ENCODE measurements at regions not wholly inside any gene's neighbourhood (a gene's known extent, or its start where the extent isn't known, plus 50 kb on each side); places are given as distances from the start of the nearest gene placed in this dataset.

DNA sequence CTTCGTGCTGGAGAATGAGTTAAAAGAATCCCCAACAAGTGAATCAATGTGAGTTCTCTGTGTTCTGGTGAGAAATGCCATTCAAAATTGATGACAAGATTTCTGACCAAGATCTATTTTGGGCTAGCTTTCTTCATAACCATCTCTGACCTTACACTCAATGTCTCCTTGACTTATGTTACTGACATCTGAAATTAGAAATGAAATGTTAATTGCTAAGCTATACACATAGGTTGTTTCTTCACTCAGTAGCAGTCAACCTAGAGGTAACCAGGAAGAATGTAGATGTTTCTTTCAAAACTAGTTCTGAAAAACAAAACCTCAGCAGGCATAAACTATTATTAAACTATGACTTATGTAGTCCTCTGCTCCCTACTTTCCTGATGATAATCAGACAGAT lies 2220.7 kb upstream of the C9orf72 start:
- DNase-seq = no peak

DNA sequence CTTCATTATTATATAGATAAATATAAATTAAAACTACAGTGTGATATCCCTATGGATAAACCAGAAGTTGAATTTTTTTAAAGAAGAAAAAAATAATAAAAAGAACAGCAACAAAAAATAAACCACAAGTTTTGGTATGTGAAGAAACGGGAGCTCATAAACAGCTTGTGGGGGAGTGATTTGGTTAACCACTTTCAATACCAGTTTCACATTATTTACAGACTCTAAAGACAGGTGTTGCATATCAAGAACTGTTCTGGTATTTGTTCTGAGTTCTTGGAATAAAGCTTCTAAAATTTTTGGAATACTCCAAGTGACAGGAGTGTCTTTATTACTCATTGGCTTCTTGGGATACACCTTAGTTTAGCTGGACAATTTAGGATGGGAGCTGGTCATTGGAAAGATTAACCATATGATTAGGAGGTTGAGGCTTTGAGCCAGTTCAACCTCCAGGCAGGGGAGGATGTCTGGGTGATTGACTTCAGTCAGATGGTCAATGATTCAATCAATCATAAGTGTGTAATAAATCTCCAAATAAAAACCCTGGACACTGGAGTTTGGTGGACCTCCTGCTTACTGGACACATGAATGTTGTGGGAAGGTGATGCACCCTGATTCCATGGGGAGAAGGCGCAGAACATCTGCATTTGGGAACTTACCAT lies 2223.1 kb upstream of the C9orf72 start:
- no peak for DNase-seq

DNA sequence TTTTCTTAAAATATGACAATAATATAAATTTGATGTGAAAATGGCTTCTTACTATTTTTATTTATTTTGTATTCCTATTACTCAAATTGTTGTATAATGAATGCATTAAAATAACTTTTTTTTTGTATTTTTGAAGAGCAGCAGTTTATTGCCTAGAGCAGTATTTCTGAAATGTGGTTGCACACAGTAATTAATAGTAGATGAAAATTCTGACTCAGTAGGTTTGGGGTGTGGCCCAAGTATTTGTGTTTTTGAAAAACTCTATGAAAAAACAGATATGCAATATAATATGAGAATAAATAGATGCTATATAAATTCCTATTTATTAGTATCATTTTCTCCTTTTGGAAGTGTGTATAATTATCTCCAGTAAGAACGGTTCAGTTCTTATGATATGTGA lies 2225.3 kb upstream of the C9orf72 start:
- DNase-seq = no peak

- DNase-seq = no peak
These were observed 2225.9 kb upstream of the C9orf72 start for GRCh38 chr9:29799227-29799626.

DNA sequence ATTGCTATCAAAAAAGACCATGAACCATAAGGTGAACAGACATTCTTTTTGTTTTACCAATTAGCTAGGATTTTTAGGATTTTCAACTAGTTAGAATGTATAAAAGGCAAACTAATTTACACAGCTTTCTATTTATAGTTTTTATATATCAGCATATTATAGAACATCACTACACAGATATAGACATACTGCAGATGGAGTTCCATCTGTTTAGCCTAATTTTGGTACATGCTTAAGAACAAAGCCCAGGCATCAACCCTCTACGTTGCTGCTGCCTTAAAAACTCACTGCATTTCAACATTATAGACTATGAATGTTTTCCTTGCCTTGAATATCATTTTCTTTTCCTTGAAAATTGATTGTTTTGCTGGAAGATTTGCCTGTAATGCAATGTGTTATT lies 2227.5 kb upstream of the C9orf72 start:
- DNase-seq = no peak

- no peak for DNase-seq
These were observed 2229.2 kb upstream of the C9orf72 start for GRCh38 chr9:29802454-29802853.

- DNase-seq = no peak
These were observed 2233.8 kb upstream of the C9orf72 start for GRCh38 chr9:29806937-29807618.

DNA sequence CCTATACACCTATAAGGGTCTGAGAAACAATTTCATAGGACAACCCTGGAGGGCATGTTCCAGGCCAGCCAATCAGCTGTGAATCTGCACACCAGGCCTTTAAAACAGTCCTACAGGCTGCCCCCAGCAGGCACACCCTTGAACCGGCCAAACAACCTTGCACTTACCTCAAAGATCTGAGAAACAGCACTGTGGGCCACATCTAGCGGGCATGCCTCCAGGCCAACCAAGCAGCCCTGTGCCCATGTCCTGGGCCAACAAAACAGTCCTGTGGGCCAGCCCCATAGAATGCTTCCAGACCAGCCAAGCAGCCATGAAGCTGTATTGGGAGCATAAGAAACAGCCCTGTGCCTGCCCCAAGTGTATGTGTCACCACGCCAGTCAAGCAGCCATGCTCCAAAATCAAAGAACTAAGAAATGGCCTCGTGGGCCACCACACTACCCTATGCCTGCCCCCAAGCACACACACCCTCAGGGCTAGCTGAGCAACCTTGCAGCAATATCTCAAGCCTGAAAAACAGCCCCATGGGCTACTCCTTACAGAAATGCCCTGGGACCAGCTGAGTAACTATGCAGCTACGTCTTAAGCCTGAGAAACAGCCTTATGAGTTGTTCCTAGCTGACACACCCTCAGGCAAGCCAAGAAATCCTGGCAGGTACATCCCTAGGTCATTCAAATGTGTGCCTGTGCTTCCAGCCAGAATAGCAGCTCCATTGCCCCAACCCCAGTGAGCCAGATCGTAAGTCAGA lies 2243.8 kb upstream of the C9orf72 start:
- no peak for DNase-seq

DNA sequence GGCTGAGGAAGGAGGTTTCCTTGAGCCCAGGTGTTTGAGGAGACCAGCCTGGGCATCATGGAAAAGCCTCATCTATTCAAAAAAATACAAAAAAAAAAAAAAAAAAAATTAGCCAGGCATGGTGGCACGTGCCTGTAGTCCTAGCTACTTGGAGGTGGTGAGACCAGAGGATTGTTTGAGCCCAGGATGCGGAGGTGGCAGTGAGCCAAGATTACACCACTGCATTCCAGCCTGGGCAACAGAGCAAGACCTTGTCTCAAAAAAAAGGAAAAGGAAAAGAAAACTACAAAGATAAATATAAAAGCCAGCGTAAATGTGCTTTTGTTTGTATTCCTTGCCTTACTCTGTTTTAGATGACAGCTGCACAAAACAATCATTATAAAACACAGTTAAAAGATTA lies 2249.2 kb upstream of the C9orf72 start:
- DNase-seq = no peak

DNA sequence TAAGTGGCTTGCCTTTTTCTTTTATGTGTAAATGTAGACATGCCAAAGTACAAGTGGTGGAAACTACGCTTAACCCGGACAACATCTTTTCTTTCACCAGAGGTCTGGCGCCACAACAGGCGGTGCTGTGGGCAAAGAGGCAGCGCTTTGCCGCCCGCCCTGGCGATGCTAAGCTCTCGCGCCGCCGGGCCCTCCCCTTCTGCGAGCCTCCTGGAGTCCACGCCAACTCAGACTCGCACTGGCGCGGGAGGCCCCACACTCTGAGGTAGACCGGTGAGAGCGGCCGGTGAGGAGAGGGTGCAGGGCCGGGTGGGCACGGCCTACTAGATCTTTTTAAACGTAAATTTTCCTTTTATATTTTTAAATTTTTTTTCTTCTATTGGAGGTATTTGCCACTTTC lies 2253.1 kb upstream of the C9orf72 start:
- no peak for DNase-seq

DNA sequence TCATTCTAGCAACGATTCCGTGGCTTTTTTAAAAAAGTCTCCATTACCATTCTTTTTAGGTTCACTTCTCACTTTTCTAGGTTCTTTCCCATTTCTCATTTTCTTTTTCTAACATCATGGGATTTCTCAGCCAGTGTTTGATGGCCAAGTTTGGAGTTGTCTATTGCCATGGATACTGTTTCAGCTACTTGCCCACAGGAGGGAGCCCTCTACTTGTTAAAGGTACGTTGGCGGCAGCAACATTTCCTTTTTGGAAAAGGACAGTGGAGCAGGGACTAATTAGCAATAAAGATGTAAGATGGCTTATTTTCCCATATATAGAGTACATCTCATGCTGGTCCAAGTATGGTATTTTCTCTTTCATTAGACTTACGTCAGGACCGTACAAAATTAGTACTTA lies 2257.5 kb upstream of the C9orf72 start:
- DNase-seq = no peak

DNA sequence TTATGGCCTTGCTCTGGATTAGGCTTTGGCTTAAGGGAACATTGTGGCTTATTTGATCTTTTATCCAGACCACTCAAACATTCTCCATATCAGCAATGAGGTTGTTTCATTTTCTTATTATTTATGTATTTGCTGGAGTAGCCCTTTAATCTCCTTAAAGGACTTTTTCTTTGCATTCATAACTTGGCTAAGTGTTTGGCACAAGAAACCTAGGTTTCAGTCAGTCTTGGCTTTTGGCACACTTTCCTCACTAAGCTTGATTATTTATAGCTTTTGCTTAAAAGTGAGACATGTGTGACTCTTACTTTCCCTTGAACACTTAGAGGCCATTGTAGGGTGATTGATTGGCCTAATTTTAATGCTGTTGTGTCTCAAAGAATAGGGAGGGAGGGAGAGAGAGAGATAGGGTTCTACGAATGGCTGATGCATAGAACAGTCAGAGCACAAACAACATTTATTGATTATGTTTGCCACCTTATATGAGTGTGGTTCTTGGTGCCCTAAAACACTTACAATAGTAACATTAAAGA lies 2265.3 kb upstream of the C9orf72 start:
- DNase-seq = no peak

DNA sequence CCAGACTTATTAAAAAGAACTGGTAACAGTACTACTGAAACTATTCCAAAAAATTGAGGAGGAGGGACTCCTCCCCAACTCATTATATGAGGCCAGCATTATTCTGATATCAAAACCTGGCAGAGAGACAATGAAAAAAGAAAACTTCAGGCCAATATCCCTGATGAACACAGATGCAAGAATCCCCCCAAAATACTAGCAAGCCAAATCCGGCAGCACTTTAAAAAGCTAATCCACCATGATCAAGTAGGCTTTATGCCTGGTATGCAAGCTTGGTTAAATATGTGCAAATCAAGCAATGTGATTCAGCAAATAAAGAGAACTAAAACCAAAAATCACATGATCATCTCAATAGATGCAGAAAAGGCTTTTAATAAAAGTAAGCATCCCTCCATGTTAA lies 2271.0 kb upstream of the C9orf72 start:
- no peak for DNase-seq

DNA sequence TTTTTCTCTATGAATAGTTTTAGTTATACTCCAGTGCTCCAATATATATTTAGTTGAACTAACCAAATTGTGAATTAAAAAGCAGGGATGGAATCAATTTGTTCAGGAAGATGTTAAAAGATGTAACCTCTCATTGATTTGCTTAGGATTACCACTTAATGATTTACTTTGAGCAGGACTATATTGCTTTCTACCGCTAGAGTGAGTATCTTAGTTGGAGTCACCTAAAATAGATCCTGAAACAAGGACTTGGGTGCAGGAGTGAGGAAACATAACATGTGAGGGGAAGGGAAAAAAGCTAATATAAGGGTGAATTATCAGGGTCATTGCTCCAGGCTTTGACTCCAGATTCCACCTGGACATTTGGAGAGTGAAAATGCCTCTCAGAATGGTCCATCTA lies 2277.4 kb upstream of the C9orf72 start:
- DNase-seq = no peak

- no peak for DNase-seq
These were observed 2288.5 kb upstream of the C9orf72 start for GRCh38 chr9:29861803-29862202.

- no peak for DNase-seq
These were observed 2292.6 kb upstream of the C9orf72 start for GRCh38 chr9:29865764-29866313.

- no peak for DNase-seq
These were observed 2293.3 kb upstream of the C9orf72 start for GRCh38 chr9:29866556-29866955.

GRCh38 chr9:29873579-29873978 lies 2300.3 kb upstream of the C9orf72 start:
- no peak for DNase-seq

- no peak for DNase-seq
These were observed 2302.3 kb upstream of the C9orf72 start for GRCh38 chr9:29875547-29875946.

- no peak for DNase-seq
These were observed 2309.5 kb upstream of the C9orf72 start for GRCh38 chr9:29882767-29883166.

DNA sequence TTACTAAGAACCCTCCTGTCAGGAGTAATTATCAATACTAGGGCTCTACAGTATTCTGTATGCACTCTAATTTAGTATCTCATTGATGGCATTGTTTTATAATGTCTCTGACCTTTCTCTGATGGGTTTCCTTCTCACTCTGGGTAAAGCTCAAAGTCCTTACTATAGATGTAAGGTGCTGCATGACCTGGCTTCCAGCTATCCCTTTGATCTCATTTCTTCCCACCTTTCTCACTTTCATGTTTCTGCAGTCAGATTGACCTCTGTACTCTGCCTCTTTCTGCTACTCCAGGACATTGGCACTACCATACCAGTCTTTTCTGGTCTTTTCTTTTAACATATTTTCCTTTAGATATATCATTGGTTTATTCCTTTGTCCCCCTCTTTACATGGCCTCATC lies 2332.8 kb upstream of the C9orf72 start:
- no peak for DNase-seq

DNA sequence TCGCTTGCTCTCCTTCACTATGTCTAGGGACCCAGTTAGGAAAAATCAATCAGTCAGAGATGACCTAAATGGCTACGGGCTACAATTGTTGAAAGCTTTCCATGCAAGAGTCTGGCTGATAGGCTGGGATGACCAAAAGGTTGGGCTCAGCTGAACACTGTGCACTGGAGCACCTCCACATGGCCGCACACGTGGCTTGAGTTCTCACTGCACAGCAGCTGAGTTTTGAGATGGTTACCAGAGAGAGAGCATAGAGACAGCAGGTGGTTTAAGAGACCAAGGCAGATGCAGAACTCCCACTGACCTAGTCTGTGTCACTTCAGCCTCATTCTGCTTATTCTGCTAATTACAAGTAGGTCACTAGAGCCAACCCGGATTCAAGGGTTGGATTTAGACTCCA lies 2354.8 kb upstream of the C9orf72 start:
- no peak for DNase-seq

- DNase-seq = no peak
These were observed 2366.3 kb upstream of the C9orf72 start for GRCh38 chr9:29939559-29939958.

GRCh38 chr9:29945012-29945411 lies 2371.7 kb upstream of the C9orf72 start:
- no peak for DNase-seq

Measured in bone marrow (tissue), 2 donors.